Suprapubic skin (tissue), 4 donors: ENCODE measurements at regions not wholly inside any gene's neighbourhood (a gene's known extent, or its start where the extent isn't known, plus 50 kb on each side); places are given as distances from the start of the nearest gene placed in this dataset.
"Not testable (repeated sequence)": the region's sequence is repeated elsewhere in the genome, so short reads cannot be mapped to it uniquely, and the experiment has no call there.

ENCODE experiments used
- DNase-seq, 2 donors: peaks; one replicate each; pipeline ENCODE4 v3.0.0-alpha.2; 2019; ENCODE audit warnings: low spot score in 2 of 2
- H3K27ac ChIP-seq: fragments of 200-600 bp; sonication (generic); one replicate; pipeline ENCODE4 v1.5.1; 2019
- H3K27me3 ChIP-seq: fragments of 200-600 bp; sonication (generic); one replicate; pipeline ENCODE4 v1.5.1; 2019
- H3K36me3 ChIP-seq: fragments of 200-600 bp; sonication (generic); one replicate; pipeline ENCODE4 v1.5.1; 2019
- H3K4me1 ChIP-seq: fragments of 200-600 bp; sonication (generic); one replicate; pipeline ENCODE4 v1.5.1; 2019
- H3K4me3 ChIP-seq: fragments of 200-600 bp; sonication (generic); one replicate; pipeline ENCODE4 v1.5.1; 2019; ENCODE audit warnings: mild to moderate bottlenecking
- H3K9me3 ChIP-seq: fragments of 200-600 bp; sonication (generic); one replicate; pipeline ENCODE4 v1.5.1; 2019
- EP300 ChIP-seq: sonication (generic); formaldehyde crosslinking; IDR thresholded peaks from one replicate; pipeline ENCODE4 v1.6.1; 2017; ENCODE audit warnings: antibody characterized with exemption
- POLR2A ChIP-seq, 2 donors: fragments of 450-650 bp; IDR thresholded peaks; one replicate each; pipeline ENCODE4 v1.6.1; 2017; ENCODE audit warnings: antibody characterized with exemption in 2 of 2, mild to moderate bottlenecking in 2 of 2, moderate library complexity in 2 of 2
- POLR2AphosphoS5 ChIP-seq, 3 donors: sonication (generic); formaldehyde crosslinking; IDR thresholded peaks; one replicate each; pipeline ENCODE4 v1.6.1; 2017; ENCODE audit warnings: antibody characterized with exemption in 3 of 3
- WGBS: methylation state at CpG from one replicate; pipeline ENCODE4 v1.1.5; 2018; 5-methylcytosine and 5-hydroxymethylcytosine counted together
- TF ChIP-seq, protein P1 (sequence below), 2 donors: fragments of 200-600 bp in 1 of 2; fragments of 450-650 bp in 1 of 2; sonication (generic) in 1 of 2; IDR thresholded peaks; one replicate each; pipeline ENCODE4 v1.5.1; 2016 to 2019; ENCODE audit warnings: antibody characterized with exemption in 2 of 2, mild to moderate bottlenecking in 1 of 2, moderate library complexity in 1 of 2

DNA sequence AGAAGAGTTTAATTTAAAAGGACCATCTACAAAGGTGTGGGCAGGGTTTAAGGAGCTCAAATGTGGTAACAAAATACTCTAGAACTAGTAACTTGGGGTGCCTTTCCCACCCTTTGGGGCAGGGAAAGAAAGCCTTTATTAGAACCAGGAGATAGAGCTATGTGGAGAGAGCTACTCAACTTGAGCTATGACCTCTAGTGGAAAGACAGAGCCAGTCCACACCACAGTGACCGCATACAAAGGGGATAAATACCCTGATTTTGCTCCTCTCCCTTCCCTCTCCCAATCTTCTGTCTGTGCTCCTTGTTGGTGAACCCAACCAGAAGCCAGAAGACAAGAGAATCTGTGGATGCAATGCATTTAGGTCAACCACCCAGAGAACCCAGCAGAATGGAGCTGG lies 54.4 kb upstream of the JAK1 start:
- Histone ChIP-seq H3K4me1 (no peaks in the 10 kb centered on the region), H3K36me3 (no peaks in the 10 kb centered on the region), H3K27ac (no peak overlapping the region), H3K9me3 (no peaks in the 10 kb centered on the region), H3K4me3 (no peak overlapping the region), H3K27me3 (no peaks in the 10 kb centered on the region)
- 88% methylated on average over 1 of the region's 1 CpG for WGBS
- DNase-seq = no peak
- TF ChIP-seq POLR2AphosphoS5 (IDR thresholded peaks at IDR 0.05) = no peak
- TF ChIP-seq, protein P1, sequence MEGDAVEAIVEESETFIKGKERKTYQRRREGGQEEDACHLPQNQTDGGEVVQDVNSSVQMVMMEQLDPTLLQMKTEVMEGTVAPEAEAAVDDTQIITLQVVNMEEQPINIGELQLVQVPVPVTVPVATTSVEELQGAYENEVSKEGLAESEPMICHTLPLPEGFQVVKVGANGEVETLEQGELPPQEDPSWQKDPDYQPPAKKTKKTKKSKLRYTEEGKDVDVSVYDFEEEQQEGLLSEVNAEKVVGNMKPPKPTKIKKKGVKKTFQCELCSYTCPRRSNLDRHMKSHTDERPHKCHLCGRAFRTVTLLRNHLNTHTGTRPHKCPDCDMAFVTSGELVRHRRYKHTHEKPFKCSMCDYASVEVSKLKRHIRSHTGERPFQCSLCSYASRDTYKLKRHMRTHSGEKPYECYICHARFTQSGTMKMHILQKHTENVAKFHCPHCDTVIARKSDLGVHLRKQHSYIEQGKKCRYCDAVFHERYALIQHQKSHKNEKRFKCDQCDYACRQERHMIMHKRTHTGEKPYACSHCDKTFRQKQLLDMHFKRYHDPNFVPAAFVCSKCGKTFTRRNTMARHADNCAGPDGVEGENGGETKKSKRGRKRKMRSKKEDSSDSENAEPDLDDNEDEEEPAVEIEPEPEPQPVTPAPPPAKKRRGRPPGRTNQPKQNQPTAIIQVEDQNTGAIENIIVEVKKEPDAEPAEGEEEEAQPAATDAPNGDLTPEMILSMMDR (IDR thresholded peaks at IDR 0.05) = peak in 1 of 2 donors; percentile 19

DNA sequence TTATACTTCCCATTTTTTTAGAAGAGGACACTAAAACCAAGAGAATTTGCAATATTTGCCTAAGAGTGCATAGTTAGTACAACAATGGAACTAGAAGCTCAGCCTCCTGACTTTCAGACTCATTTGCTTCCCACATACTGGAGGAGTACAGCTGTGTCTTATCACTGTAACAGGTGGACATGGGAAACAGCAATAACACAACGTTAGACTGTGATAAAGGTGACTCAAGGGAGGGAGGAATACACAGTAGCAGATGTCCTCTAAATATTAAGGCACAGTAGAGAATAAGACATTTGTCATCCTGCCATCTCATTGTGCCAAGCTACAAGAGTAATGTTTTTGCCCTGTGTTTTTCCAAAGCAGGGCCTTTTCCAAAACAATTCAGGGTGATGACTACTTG lies 55.4 kb upstream of the JAK1 start:
- no peak for DNase-seq
- peaks cover 8% of the 10 kb centered on the region for H3K4me1 ChIP-seq
- H3K9me3 ChIP-seq = no peaks in the 10 kb centered on the region
- no peak overlapping the region for H3K27ac ChIP-seq
- no peaks in the 10 kb centered on the region for H3K36me3 ChIP-seq
- no peak overlapping the region for H3K4me3 ChIP-seq
- TF ChIP-seq, protein P1 (IDR thresholded peaks at IDR 0.05) = no peak
- no peak for TF ChIP-seq EP300
- TF ChIP-seq POLR2AphosphoS5 (IDR thresholded peaks at IDR 0.05) = no peak
- TF ChIP-seq POLR2A (IDR thresholded peaks at IDR 0.05) = no peak
- WGBS = 36% methylated on average over 1 of the region's 1 CpG
- H3K27me3 ChIP-seq = no peaks in the 10 kb centered on the region

DNA sequence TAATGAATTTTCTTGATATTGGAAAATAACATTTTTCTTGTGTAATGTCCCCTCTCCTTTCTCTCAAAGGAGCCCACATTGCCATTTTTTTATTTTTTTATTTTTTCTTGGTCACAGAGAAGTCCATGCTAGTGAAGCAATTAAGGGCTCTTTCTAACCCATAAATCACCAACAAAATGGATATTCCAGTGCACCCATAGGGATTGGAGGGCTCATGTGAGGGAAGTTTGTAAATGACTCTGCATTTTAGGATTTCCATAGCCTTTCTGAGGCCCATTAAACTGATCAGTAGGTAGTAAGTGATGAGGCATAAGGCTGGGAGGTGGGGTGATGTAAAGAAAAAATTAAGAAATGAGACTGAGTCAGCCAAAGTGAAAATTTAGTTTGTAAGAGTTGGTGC lies 55.9 kb upstream of the JAK1 start:
- peaks cover 11% of the 10 kb centered on the region for H3K4me1 ChIP-seq
- H3K4me3 ChIP-seq = no peak overlapping the region
- no peaks in the 10 kb centered on the region for H3K9me3 ChIP-seq
- H3K27me3 ChIP-seq = no peaks in the 10 kb centered on the region
- no peak for DNase-seq
- no peak overlapping the region for H3K27ac ChIP-seq
- no peak for TF ChIP-seq POLR2AphosphoS5 (IDR thresholded peaks at IDR 0.05)
- no peaks in the 10 kb centered on the region for H3K36me3 ChIP-seq

DNA sequence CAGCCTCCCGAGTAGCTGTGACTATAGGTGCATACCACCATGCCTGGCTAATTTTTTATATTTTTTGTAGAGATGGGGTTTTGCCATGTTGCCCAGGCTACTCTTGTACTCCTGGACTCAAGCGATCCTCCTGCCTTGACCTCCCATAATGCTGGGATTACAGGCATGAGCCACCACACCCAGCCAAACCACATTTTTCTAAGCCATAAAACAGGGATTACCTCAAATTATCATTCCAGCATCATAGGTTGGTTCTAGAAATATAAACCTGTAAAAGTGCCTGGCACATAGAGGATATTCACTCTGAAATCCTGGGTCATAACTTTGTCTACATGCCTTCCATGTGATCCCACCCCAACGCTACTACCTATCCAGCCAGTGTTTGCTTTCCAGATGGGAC lies 59.4 kb upstream of the JAK1 start:
- 90% methylated on average over 3 of the region's 3 CpGs for WGBS
- H3K27me3 ChIP-seq = no peaks in the 10 kb centered on the region
- TF ChIP-seq, protein P1 (IDR thresholded peaks at IDR 0.05) = no peak
- TF ChIP-seq EP300 (no peak), POLR2AphosphoS5 (IDR thresholded peaks at IDR 0.05) (no peak), POLR2A (IDR thresholded peaks at IDR 0.05) (no peak)
- H3K4me3 ChIP-seq = no peak overlapping the region
- DNase-seq = no peak
- H3K27ac ChIP-seq = no peak overlapping the region
- H3K4me1 ChIP-seq = peaks cover 24% of the 10 kb centered on the region
- H3K36me3 ChIP-seq = no peaks in the 10 kb centered on the region
- H3K9me3 ChIP-seq = no peaks in the 10 kb centered on the region

DNA sequence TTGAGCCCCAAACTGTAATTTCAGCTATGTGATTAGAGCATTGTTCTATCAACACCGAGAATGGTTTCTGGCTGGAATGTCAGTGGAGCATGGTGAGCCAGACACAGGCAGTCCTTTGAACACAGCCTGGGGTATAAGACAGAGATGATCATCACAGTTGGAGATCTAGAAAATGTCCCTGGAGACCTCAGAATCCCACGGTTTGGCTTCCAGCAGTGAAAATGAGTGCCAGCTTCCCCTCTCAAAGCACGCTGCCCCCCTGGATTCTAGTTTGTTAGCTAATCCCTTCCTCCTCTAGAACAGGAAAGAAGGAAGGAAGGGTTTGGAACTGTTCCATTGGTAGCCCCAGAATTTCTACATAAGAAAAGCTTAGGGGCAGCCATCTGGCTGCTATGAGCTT lies 59.9 kb upstream of the JAK1 start:
- Histone ChIP-seq H3K27me3 (no peaks in the 10 kb centered on the region), H3K4me3 (no peak overlapping the region), H3K36me3 (no peaks in the 10 kb centered on the region), H3K9me3 (no peaks in the 10 kb centered on the region), H3K27ac (no peak overlapping the region), H3K4me1 (peaks cover 24% of the 10 kb centered on the region)
- TF ChIP-seq, protein P1 (IDR thresholded peaks at IDR 0.05) = no peak
- TF ChIP-seq EP300 (no peak), POLR2A (IDR thresholded peaks at IDR 0.05) (no peak), POLR2AphosphoS5 (IDR thresholded peaks at IDR 0.05) (no peak)
- WGBS = 55% methylated on average over 3 of the region's 3 CpGs
- DNase-seq = no peak

DNA sequence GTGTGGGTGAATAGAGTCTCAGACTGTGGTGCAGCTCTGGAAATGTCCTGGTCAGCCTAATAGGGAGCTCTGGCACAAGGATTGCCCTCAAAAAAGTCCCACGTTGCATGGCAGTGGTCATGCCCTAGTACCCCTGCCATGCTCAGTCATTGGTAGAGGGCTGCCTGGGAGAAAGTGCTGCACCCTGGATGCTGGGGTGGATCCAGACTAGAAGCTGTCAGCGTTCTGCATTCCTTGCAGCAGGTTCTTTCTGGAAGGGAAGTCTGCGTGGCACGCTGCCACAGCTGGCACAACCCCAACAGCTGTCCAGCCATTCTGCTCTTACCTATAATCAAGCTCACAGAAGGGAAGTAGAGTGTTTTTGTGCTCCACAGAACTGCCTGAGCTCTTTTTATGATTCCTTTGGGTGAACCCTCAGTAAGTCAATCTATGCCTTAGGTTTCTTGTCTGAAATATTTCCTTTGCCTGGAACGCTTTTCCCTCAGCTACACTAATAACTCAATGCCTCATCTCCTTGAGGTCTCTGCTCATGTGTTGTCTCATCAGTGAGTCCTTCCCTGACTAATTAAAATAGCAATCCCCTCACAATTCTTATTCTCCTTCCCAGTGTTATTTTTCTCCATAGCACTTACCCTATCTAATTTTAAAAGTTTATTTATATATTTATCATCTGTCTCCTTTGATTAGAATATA lies 61.5 kb upstream of the JAK1 start:
- no peaks in the 10 kb centered on the region for H3K27me3 ChIP-seq
- H3K27ac ChIP-seq = no peak overlapping the region
- no peak overlapping the region for H3K4me3 ChIP-seq
- 39% methylated on average over 4 of the region's 5 CpGs for WGBS
- no peak for TF ChIP-seq POLR2AphosphoS5 (IDR thresholded peaks at IDR 0.05)
- no peak for TF ChIP-seq POLR2A (IDR thresholded peaks at IDR 0.05)
- no peak for TF ChIP-seq EP300
- TF ChIP-seq, protein P1 (IDR thresholded peaks at IDR 0.05) = no peak
- DNase-seq = no peak
- H3K36me3 ChIP-seq = no peaks in the 10 kb centered on the region
- peaks cover 24% of the 10 kb centered on the region for H3K4me1 ChIP-seq
- no peaks in the 10 kb centered on the region for H3K9me3 ChIP-seq

DNA sequence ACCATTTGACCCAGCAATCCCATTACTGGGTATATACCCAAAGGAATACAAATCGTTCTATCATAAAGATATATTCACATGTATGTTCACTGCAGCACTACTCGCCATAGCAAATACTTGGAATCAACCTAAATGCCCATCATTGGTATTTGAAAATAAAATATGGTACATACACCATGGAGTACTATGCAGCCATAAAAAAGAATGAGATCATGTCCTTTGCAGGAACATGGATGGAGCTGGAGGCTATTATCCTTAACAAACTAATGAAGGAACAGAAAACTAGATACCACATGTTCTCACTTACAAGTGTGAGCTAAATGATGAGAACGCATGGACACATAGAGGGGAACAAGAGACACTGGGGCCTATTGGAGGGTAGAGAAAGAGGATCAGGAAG lies 63.1 kb upstream of the JAK1 start:
- 97% methylated on average over 3 of the region's 3 CpGs for WGBS

DNA sequence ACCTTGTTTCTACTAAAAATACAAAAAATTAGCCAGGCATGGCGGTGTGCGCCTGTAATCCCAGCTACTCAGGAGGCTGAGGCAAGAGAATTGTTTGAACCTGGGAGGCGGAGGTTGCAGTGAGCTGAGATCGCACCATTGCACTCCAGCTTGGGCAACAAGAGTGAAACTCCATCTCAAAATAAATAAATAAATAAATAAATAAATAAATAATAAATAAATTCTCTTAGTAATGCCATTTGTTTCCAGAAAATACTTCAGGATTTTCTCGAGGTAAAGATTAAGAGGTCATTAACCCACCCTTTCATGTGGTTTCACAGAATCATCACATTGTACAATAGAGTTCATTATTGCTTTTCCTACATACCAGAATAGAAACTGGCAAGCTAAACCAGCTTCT lies 68.5 kb upstream of the JAK1 start:
- not testable (repeated sequence) for H3K4me1 ChIP-seq, H3K9me3 ChIP-seq, DNase-seq, H3K36me3 ChIP-seq, H3K4me3 ChIP-seq, H3K27ac ChIP-seq, H3K27me3 ChIP-seq
- 87% methylated on average over 5 of the region's 5 CpGs for WGBS

More for the DNA sequence above, 63.1 kb upstream of the JAK1 start:
- not testable (repeated sequence) for H3K36me3 ChIP-seq, DNase-seq, H3K27ac ChIP-seq, H3K4me3 ChIP-seq, H3K9me3 ChIP-seq, H3K27me3 ChIP-seq
- H3K4me1 ChIP-seq = peaks cover 24% of the 10 kb centered on the region
